Neural cell (in vitro differentiated cells): ENCODE measurements at regions not wholly inside any gene's neighbourhood (a gene's known extent, or its start where the extent isn't known, plus 50 kb on each side); places are given as distances from the start of the nearest gene placed in this dataset.

Experiments used
- EP300 ChIP-seq: fragments of 450-650 bp; conservative IDR thresholded peaks from 2 replicates; pipeline ENCODE4 v1.6.1; 2014; ENCODE audit warnings: antibody characterized with exemption, mild to moderate bottlenecking, moderate library complexity; ENCODE audit not compliant: poor library complexity, severe bottlenecking
- EZH2 ChIP-seq: fragments of 200-600, 300-800 bp; shearing (Covaris generic), sonication (generic); IDR thresholded peaks from 2 replicates; pipeline ENCODE4 v1.6.1; 2014; ENCODE audit warnings: antibody characterized with exemption, low read length, borderline replicate concordance, mild to moderate bottlenecking; ENCODE audit not compliant: insufficient read depth, poor library complexity, severe bottlenecking
- POLR2AphosphoS5 ChIP-seq: IDR thresholded peaks from 2 replicates; pipeline ENCODE4 v1.6.1; 2012
- RAD21 ChIP-seq: fragments of 450-650 bp; conservative IDR thresholded peaks from 2 replicates; pipeline ENCODE4 v1.6.1; 2014; ENCODE audit warnings: antibody characterized with exemption, mild to moderate bottlenecking, moderate library complexity
- TAF1 ChIP-seq: IDR thresholded peaks from 2 replicates; pipeline ENCODE4 v1.6.1; 2012; ENCODE audit warnings: low read depth
- TF ChIP-seq, protein P1 (sequence below): fragments of 450-650 bp; IDR thresholded peaks from 2 replicates; pipeline ENCODE4 v1.5.1; 2014; ENCODE audit warnings: antibody characterized with exemption, mild to moderate bottlenecking, moderate library complexity; ENCODE audit not compliant: poor library complexity, severe bottlenecking
- TF ChIP-seq, protein P2 (sequence below): IDR thresholded peaks from 2 replicates; pipeline ENCODE4 v1.6.1; 2012; ENCODE audit warnings: borderline replicate concordance

DNA sequence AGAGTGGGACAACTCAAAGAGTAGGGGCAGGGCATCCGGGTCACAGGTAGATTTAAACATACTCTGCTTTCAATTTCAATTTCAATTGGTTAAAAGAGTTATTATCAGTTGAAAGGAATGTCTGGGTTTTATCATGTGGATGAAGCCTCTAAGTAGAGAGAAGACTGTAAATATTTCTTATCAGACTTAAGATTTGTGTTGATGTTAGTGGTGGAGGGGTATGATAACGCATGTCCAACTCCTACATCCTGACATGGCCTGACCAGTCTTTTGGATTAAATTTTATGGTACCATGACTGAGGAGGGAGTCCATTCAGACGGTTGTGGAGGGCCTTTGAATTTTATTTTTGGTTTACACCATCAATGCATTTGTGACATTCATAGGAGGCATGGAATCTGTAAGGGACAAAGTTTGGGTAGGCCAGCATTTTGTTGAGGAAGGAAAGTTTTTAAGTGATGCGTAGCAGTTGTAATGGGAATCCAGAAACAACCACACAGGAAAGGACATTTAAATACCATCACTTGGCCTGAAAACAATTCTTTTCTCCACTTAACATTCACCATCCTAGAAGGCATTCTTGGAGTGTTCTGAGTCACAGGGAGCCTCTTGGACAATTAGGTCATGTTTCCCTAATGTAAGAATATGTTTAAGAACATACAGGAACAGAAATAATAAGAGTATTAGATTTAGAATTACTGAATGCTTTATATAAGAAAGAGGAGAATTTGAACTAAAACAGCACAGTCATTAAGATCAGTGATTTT, 371.9 kb downstream of the ATP23 start:
- TF ChIP-seq, protein P1, sequence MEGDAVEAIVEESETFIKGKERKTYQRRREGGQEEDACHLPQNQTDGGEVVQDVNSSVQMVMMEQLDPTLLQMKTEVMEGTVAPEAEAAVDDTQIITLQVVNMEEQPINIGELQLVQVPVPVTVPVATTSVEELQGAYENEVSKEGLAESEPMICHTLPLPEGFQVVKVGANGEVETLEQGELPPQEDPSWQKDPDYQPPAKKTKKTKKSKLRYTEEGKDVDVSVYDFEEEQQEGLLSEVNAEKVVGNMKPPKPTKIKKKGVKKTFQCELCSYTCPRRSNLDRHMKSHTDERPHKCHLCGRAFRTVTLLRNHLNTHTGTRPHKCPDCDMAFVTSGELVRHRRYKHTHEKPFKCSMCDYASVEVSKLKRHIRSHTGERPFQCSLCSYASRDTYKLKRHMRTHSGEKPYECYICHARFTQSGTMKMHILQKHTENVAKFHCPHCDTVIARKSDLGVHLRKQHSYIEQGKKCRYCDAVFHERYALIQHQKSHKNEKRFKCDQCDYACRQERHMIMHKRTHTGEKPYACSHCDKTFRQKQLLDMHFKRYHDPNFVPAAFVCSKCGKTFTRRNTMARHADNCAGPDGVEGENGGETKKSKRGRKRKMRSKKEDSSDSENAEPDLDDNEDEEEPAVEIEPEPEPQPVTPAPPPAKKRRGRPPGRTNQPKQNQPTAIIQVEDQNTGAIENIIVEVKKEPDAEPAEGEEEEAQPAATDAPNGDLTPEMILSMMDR: no peak
- TF ChIP-seq TAF1 (no peak), EZH2 (no peak), EP300 (no peak), RAD21 (no peak), POLR2AphosphoS5 (no peak)
- TF ChIP-seq, protein P2, sequence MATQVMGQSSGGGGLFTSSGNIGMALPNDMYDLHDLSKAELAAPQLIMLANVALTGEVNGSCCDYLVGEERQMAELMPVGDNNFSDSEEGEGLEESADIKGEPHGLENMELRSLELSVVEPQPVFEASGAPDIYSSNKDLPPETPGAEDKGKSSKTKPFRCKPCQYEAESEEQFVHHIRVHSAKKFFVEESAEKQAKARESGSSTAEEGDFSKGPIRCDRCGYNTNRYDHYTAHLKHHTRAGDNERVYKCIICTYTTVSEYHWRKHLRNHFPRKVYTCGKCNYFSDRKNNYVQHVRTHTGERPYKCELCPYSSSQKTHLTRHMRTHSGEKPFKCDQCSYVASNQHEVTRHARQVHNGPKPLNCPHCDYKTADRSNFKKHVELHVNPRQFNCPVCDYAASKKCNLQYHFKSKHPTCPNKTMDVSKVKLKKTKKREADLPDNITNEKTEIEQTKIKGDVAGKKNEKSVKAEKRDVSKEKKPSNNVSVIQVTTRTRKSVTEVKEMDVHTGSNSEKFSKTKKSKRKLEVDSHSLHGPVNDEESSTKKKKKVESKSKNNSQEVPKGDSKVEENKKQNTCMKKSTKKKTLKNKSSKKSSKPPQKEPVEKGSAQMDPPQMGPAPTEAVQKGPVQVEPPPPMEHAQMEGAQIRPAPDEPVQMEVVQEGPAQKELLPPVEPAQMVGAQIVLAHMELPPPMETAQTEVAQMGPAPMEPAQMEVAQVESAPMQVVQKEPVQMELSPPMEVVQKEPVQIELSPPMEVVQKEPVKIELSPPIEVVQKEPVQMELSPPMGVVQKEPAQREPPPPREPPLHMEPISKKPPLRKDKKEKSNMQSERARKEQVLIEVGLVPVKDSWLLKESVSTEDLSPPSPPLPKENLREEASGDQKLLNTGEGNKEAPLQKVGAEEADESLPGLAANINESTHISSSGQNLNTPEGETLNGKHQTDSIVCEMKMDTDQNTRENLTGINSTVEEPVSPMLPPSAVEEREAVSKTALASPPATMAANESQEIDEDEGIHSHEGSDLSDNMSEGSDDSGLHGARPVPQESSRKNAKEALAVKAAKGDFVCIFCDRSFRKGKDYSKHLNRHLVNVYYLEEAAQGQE: no peak
